Omental fat pad (tissue), 3 donors: ENCODE measurements at regions not wholly inside any gene's neighbourhood (a gene's known extent, or its start where the extent isn't known, plus 50 kb on each side); places are given as distances from the start of the nearest gene placed in this dataset.
"Not testable (repeated sequence)": the region's sequence is repeated elsewhere in the genome, so short reads cannot be mapped to it uniquely, and the experiment has no call there.

Experiments used
- ATAC-seq: fragments of 150-250 bp; one replicate; pipeline ENCODE4 v1.9.1; 2016; ENCODE audit warnings: mild to moderate bottlenecking, moderate library complexity; ENCODE audit not compliant: low FRiP score
- DNase-seq: peaks from one replicate; pipeline ENCODE4 v3.0.0-alpha.2; 2019; ENCODE audit warnings: low spot score
- CTCF ChIP-seq, 3 donors: fragments of 450-650 bp; IDR thresholded peaks; one replicate each; pipeline ENCODE4 v1.5.1; 2016 to 2017; ENCODE audit warnings: antibody characterized with exemption in 3 of 3, mild to moderate bottlenecking in 3 of 3, moderate library complexity in 2 of 3

GRCh38 chr10:53331460-53331859, 558.9 kb upstream of the MBL2 start:
- TF ChIP-seq CTCF (IDR thresholded peaks at IDR 0.05), result no peak
- ATAC-seq (no peak), DNase-seq (no peak)

- not testable (repeated sequence) for DNase-seq
These were observed 554.1 kb upstream of the MBL2 start for GRCh38 chr10:53326401-53327305.

GRCh38 chr10:53325066-53325465, 552.5 kb upstream of the MBL2 start:
- ATAC-seq (no peak), DNase-seq (no peak)
- no peak for TF ChIP-seq CTCF (IDR thresholded peaks at IDR 0.05)

More at GRCh38 chr10:53326401-53327305, 554.1 kb upstream of the MBL2 start:
- ATAC-seq, result not testable (repeated sequence)

- no peak for TF ChIP-seq CTCF (IDR thresholded peaks at IDR 0.05)
- ATAC-seq, result no peak
- no peak for DNase-seq
These were observed 543.1 kb upstream of the MBL2 start for GRCh38 chr10:53315709-53316108.

- ATAC-seq (no peak), DNase-seq (no peak)
- no peak for TF ChIP-seq CTCF (IDR thresholded peaks at IDR 0.05)
These were observed 542.3 kb upstream of the MBL2 start for GRCh38 chr10:53314876-53315275.

- TF ChIP-seq CTCF (IDR thresholded peaks at IDR 0.05), result no peak
- DNase-seq (no peak), ATAC-seq (no peak)
These were observed 525.9 kb upstream of the MBL2 start for GRCh38 chr10:53298443-53298842.

DNA sequence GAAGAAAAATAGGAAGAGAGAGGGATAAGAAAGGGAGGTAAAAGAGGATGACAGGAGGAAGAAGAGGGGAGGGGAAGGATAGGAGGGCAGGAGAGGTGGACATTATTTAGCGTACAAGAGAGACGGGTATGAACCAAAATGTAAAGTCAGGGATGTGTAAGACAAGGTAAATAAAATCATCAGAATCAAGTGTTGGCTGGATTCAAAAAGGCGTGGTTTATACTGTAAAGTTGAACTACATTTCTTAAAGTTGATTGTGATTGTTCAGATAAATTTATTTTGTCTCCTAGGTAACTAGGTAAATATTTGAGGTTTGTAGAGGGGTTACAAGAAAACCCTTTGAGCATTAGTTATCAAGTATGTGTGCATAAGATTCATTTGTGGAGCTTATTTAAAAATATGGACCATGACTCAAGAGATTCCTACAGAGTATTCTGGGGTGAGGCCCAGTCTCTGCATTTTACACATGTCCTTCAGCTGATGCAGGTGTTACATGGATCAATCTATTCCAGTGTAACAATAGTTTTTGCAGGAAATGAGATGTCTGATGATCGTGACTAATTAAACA, 512.1 kb upstream of the MBL2 start:
- no peak for TF ChIP-seq CTCF (IDR thresholded peaks at IDR 0.05)
- ATAC-seq (no peak), DNase-seq (no peak)
